ENCODE measurements at regions not wholly inside any gene's neighbourhood (a gene's known extent, or its start where the extent isn't known, plus 50 kb on each side); places are given as distances from the start of the nearest gene placed in this dataset.
"Not testable (repeated sequence)": the region's sequence is repeated elsewhere in the genome, so short reads cannot be mapped to it uniquely, and the experiment has no call there.

DNA sequence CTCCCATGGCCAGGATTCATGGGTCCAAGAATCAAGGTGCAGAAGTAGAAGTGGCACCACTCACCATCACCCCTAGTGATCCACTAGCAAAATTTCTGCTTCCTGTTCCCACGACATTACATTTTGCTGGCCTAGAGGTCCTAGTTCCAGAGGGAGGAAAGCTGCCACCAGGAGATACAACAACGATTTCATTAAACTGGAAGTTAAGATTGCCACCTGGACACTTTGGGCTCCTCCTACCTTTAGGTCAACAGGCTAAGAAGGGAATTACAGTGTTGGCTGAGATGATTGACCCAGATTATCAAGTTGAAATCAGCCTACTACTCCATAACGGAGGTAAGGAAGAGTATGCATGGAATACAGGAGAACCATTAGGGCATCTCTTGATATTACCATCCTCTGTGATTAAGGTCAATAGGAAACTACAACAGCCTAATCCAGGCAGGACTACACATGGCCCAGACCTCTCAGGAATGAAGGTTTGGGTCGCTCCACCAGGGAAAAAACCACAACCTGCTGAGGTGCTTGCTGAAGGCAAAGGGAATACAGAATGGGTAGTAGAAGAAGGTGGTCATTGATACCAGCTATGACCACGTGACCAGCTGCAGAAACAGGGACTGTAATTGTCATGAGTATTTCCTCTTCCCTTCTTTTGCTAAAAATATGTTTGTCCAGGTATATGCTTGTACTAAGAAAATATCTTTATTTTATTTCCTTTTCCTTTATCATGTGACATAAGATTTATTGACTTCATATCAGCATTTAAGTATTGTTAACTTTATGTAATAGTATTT, 208.3 kb upstream of the HES1 start:
- not testable (repeated sequence) for DNase-seq (ENCODE audit: low read depth in 2 of 2)

DNA sequence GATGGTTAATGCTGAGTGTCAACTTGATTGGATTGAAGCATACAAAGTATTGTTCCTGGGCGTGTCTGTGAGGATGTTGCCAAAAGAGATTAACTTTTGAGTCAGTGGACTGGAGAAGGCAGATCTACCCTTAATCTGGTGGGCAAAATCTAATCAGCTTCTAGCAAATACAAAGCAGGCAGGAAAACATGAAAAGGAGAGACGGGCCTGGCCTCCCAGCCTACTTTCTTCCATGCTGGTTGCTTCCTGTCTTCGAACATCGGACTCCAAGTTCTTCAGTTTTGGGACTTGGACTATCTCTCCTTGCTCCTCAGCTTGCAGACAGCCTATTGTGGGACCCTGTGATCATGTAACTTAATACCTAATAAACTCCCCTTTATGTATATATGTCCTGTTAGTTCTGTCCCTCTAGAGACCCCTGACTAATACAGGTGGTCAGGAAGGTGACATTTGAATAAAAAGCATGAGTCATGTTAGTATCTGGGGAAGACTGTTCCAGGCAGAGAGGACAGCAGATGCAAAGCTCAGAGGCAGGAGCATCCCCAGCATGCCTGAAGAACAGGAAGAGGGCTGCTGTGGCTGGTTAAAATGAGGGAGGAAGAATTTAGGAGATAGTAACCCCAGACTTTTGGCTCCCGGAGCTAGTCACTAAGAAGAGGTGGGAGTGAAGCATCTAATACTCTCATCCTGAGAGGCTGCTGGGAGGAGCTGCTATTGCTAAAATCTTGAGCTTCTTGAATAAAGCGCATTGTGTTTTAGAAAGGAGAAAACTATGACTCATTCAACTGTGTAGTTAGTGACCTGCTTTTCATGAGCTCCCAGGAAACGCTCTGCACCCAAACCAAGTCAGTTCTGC, 207.4 kb upstream of the HES1 start:
- DNase-seq (ENCODE audit: low read depth in 2 of 2) = no peak

DNA sequence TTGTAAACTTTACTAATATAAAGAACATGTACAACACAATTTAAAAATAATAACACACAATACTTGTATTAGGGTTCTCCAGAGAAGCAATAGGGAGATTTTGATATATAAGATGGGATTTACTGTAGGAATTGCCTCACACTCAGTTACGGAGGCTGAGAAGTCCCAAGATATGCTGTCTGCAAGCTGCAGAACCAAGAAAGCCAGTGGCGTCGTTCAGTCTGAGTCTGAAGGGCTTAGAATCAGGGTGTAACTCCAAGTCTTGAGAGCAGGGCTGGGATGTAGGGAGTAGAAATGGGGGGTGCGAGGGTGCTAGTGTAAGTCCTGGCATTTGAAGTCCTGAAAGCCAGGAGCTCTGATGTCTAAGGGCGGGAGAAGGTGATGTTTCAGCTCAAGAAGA, 206.6 kb upstream of the HES1 start:
- no peak for DNase-seq (ENCODE audit: low read depth in 2 of 2)

DNA sequence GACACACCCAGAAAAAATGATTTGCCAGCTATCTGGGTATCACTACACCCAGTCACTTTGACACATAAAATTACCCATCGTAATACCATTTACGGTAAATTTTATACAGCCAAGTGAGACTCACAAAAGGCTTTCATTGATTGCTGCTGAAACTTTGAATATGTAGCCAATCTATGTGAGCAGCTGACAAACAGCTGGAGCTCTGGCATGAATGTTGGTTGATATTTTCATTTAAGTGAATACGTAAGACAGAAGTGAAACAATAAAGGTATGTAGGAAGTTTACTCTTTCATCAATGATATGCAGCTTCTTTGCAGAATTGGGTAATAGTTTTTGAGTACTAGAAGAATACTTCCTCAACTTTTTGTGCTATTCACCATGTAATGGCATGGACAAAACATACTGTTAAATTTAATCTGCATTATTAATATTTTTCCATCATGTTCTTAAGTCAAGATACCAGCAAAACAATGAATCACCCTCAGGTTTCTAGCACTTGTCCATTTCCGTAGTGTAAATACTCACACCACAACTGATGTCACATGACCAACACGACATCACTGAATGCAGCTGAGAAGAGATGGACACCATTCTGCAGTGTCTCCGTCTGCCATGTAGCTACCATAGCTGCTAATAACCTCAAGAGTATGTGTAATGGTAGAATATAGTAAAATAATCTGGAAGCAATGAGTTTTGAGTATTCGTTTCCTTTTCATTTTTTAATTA, 205.9 kb upstream of the HES1 start:
- DNase-seq (ENCODE audit: low read depth in 2 of 2) = no peak

DNA sequence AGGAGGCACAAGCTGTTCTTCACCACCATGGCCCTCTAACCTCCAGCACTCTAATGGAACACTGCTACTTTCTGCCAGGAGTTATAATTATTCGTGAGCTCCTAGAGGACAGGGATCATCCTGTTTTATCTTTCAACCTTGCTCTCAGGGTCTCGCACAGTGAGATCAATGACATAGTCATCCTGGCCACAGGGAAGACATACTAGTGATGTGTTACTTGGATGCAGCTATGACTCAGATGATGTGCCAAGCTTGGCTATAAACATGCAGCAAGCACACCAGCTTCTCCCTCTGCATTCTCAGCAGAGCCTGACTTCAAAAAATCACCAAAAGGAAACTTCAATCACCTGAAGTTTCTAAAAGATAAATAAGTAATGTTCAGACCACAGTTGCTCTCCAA, 203.8 kb upstream of the HES1 start:
- no peak for DNase-seq (ENCODE audit: low read depth in 2 of 2)

DNA sequence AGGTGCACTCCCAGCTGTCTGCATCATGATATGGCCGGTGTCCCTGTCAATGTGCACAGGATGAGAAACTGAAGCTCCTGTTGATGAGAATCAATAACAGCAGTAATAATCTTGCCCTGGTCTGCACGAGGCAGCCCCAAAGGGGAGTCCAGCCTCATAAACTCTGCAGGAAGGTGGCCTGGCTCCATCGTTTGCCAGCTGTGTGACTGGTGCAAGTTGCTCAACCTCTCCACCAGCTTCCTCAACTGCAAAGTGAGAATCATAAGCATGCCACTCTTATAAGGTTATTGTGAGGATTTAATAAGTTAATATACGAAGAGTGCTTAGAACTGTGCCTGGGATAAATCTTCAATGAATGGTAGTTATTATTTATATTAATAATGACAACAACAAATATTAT, 203.4 kb upstream of the HES1 start:
- no peak for DNase-seq (ENCODE audit: low read depth in 2 of 2)

DNA sequence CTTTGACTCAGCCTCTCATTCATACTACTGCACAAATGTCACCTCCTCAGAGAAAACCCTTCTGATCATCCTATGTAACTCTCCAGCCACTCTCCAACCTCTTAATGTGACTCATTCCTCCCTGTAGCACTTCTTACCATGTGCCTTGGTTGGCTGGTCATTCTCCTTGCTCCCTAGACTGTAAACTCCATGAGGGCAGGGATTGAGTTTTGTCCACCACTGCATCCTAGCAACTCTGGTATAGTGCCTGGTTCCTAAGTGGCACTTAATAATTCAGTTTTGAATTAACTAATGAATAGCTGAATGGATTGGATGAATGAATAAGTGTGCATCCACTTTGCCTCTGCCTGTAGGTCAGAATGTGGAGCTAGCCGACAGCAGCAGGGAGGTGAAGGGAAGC, 202.5 kb upstream of the HES1 start:
- no peak for DNase-seq (ENCODE audit: low read depth in 2 of 2)

DNA sequence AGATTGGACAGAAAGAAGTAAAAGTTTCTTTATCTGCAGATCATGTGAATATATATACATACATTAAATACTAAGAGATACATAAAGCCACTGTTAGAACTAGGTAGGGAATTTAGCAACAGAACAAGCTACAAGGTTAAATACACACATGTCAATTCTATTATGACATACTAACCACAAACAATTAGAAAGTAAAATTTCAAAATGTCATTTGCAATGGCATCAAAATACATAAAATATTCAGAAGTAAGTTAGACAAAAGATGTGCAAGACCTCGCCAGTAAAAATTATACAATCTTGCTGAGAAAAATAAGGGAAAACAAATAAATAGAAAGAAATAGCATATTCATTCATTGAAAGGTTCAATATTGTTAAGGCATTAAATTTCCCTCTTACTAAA, 200.0 kb upstream of the HES1 start:
- no peak for DNase-seq (ENCODE audit: low read depth in 2 of 2)

DNA sequence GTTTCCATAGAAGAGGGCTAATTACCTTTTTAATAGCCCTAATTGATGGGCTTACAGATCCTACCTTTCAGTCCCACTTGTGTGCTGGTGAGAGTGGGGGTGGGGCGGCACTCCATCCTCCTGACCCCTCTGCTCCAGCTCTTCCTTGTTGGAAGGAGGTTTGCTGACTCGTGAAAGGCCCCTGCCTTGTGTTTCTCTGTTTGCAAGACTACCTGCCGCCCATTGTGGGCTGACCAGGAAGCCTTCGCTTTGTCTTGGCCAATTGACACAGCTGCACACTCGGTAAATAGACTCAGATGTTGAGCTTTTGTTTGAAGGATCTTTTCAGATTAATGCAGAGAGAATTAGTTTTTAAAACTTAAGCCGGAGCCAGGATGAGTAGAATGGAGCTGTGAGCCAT, 197.3 kb upstream of the HES1 start:
- DNase-seq (ENCODE audit: low read depth in 2 of 2) = no peak

DNA sequence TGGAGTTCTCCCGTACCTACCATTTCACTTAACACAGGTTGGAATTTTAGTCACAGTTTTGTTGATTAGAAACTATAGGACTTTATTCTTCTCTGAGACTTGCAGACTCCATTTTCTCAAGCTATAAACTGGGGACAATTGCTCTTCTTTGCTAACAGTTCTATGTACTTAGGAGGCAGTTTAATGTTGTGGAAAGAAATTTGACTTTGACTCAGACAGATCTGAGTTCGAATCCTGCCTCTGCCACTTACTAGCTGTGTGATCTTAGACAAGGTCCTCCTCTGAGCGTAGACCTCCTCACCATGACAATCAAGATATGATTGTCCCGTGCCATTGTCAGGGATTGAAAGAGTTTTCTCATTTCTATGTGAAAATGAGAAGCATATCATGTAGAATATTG, 196.4 kb upstream of the HES1 start:
- no peak for DNase-seq (ENCODE audit: low read depth in 2 of 2)

DNA sequence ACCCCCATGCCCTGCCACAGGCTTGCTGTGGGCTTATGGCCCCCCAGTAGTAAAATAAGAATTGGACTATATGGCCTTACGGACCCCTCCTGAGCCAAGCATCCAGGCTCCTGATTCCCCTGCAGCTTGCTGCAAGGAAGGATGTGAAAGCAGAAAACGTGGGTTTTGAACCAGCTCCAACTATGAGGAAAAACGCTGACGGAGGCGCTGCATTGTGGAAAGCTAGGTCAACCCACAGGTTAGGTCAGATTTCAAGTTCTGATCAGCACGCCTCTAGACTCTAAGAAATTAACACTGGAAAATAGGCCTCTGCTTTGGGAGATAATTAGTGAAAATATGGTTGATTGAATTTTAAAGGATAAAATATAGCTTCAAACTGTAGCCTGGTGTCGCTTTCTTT, 195.4 kb upstream of the HES1 start:
- DNase-seq (ENCODE audit: low read depth in 2 of 2) = no peak

DNA sequence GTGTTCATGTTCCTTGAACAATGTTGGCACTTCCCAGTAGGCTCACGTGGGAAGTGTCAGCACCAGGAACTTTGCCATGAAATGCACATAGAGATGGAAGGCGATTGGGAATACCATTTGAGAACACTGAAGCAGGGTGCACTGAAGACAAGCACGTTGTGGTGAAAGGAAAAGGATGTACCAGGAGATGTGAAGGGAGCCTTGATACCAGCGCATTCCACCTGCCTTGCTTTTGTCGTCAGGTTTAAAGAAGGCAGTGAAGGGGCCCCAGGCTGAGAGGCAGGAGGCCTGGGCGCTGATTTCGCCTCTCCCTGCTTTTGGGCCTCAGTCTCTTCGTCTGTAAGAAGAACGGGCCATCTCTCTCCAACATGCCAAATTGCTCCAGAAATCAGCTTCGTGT, 194.5 kb upstream of the HES1 start:
- DNase-seq (ENCODE audit: low read depth in 2 of 2) = no peak

DNA sequence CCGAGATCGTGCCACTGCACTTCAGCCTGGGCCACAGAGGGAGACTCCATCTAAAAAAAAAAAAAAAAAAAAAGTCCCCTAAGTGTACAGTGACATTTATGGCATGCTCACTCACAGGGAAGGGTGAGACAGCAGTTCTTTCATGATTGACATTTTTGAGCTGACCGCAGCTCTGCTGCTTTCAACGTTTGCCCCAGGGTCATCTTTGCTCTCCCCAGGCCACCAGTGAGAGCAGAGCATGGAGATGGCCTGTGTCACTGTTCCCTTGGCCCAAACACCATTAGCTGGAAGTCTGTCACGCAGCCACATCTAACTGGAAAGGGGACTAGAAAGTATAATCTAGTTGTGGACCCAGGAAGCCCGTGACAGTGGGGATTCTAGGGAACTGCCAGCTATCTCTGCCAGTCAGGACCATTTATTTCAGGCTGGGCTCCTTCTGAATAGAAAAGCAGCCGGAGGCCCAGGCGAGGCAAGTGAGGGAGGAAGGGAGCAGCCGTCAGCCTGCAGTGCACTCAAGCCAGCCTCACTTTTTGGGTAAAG, 193.4 kb upstream of the HES1 start:
- DNase-seq (ENCODE audit: low read depth in 2 of 2) = no peak

DNA sequence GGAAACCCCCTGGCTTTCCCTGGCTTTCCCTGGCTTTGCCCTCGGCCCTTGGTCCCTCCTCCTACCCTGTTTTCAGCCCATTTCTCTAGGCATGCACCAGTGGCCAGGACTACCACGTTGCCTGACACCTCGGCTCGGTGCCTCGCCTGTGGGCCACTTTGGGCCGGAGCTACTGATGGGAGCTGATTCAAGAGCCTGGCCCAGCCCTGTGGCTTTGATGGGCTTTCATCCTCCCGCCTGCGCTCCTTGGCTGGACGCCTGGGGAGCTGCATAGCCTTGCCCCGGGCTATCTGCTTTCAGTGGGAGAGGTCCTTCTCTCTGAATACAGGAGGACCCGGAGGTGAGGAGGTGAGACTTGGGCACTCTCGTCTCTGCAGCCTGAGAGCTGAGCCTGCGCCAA, 192.7 kb upstream of the HES1 start:
- no peak for DNase-seq (ENCODE audit: low read depth in 2 of 2)

DNA sequence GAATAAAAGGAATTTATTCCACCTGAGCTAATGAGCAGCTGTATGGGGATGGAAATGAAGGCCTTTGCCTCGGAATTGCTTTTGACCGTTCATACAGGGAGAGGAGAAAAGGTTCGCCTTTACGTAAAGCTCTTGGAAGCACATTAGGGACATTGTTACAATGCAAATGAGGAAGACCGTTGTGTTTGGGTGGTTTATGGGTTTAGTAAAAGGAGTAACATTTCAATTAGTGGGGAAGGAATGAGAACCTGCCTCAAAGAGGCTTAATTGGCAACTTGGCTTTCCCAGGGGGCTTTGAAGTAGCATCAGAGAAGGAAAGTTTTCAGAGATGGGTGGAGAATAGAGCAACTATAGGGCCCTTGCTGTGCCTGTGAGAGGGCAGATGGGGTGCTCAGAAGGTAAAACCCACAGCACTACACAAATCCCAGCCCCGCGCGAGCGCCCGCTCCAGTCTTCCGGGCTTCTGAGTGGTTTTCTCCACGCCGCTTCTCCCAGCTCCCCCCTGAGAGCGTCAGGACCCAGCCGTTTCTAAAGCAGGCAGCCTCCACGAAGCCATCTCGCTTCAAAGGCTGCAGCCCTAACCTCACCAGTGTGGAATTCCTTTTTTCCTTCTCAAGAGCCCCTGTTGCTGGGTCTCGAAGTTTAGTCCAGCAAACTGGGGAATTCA, 192.0 kb upstream of the HES1 start:
- no peak for DNase-seq (ENCODE audit: low read depth in 2 of 2)

DNA sequence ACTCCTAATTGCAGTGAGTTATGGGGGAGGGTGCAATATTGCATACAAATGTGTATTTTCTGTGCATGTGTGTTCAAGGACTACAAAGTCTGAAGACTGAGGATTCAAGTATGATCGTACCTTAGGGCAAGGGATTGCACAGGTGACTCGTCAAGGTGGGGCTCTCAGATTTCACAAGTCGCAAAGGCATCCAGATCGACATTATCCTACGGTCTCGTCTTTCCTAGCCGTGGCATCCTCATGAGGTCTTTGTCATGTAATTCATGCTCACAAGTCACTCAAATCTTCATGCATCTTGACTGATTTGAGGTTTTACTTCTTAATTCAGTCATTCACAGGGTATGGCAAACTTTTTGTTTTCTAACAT, 191.4 kb upstream of the HES1 start:
- DNase-seq (ENCODE audit: low read depth in 2 of 2) = no peak

DNA sequence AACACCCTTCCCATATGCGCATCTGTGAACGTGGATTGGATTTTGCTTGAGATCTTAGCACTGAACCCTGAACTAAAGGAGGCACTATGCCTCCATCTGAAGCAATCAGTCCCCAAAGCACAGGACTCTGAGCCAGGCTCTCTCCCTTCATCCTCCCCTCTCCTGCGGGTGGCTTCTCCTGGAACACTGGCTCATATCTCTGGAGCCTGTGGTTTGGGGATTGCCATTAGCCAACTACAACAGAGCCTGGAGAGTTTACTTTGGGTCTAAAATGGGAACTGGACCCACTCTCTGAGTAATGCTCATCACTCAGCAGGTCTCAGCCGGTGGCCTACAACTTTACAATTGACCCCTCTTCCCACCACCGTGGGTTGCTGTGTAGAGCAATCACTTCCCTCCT, 190.8 kb upstream of the HES1 start:
- no peak for DNase-seq (ENCODE audit: low read depth in 2 of 2)

DNA sequence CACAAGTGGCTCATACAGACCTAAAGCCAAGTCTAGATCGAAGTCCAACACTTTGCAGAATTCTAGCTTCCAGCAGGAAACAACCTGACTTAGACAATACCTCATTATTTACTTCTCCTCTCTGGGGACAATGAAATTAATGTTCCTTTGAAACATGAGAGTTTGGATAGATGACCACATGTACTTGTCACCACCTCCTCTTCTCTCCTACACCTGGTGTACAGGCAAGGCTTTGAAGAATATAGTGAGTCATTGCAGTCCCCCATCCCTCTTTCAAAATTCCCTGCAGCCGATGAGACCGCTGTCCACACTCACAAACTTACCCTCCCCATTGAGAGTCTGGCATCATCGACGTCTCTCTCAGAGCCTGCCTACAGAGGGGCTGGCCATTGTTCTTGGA, 189.0 kb upstream of the HES1 start:
- no peak for DNase-seq (ENCODE audit: low read depth in 2 of 2)

DNA sequence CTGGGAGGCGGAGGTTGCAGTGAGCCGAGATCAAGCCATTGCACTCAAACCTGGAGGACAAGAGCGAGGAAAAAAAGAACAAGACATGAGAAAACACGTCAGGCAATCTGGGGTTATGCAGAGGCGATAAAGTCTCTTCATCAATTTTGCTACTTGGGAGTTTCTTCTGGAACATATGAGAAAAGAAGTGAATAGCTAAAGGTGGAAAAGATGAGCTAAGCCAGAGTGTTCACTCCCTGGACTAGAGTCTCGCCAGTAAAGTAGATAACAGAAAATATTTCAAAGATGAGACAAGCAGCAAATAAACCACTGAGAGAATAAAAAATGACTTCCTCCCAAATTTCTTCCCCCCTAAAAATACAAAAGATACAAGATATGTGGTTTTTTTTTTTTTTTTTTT, 188.4 kb upstream of the HES1 start:
- no peak for DNase-seq (ENCODE audit: low read depth in 2 of 2)

DNA sequence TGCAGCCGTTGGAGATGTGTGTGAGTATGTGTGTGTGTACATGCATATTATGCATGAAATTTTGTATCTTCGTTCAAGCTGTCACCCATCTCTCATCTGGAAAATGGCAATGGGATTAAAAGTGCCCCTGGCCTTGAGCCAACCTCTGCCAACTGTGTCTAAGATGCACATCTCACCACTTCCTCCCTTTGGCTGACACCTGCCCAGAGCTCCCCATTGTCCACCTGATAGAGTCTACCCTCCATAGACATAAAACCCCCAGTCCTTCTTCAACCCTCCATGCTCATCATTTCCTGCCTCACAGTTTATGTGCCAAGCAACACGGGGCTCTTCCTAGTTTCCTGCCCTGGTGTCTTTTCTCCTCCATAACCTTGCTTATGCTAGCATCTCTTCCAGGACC, 187.5 kb upstream of the HES1 start:
- DNase-seq (ENCODE audit: low read depth in 2 of 2) = no peak

DNA sequence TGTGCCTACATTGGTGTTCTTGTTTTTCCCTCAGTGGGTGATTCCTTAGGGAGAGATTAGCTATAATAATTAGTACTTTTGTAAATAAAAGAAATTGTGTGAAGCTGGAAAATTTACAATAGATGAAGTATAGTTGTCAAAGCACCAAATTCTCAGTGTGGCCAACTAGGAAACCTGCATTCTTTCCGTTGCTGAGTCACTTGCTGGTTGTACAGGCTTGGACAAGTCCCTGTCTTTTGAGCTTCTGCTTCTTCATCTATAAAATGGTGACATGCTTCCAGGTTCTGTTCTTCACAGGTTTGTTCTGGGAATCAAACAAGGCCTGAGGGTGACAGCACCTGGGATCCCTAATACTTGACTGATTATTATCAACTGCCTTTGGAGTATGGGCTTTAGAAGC, 184.1 kb upstream of the HES1 start:
- no peak for DNase-seq (ENCODE audit: low read depth in 2 of 2)

DNA sequence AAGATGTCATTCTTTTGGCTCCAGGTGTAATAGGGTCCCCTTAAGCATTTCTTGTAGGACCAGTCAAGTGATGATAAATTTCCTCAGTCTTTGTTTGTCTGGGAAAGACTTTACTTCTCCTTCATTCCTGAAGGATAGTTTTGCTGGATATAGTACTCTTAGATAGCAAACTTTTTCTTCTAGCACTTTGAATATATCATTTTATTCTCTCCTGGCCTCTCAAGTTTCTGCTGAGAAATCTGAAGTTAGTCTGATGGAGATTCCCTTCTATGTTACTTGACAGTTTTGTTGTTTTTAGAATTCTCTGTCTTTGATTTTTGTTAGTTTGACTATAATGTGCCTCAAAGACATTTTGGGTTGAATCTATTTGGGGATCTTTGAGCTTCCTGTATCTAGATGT, 181.2 kb upstream of the HES1 start:
- no peak for DNase-seq (ENCODE audit: low read depth in 2 of 2)

Measured in stimulated activated CD8-positive, alpha-beta memory T cell treated with anti-CD3 and anti-CD28 coated beads, Interleukin-15, amount 100 ng/mL, for 48 hours (primary cell).